PC-3 (cell line): ENCODE measurements at regions not wholly inside any gene's neighbourhood (a gene's known extent, or its start where the extent isn't known, plus 50 kb on each side); places are given as distances from the start of the nearest gene placed in this dataset.

Experiments used
- ATAC-seq: fragments of 200-7000 bp; cut with Tn5 transposase; 2 replicates; pipeline ENCODE4 v1.9.1; 2020; ENCODE audit warnings: mild to moderate bottlenecking, moderate library complexity
- BruUV-seq: library from RNA; stranded (reverse); fragments of 400-500 nt; replicated peaks from 2 replicates; lab custom pipeline; 2021; lab: Mats Ljungman, UMichigan
- CTCF ChIA-PET: fragments of 300-600 bp; sonication (Branson Sonifier 250); formaldehyde crosslinking; loops from one replicate; lab custom pipeline; 2022; ENCODE audit warnings: antibody characterized with exemption; lab: Charles Lee
- POLR2A ChIA-PET: fragments of 300-600 bp; sonication (Branson Sonifier 250); formaldehyde crosslinking; loops from one replicate; lab custom pipeline; 2022; ENCODE audit warnings: antibody characterized with exemption; ENCODE audit not compliant: unreplicated experiment; lab: Charles Lee
- DNase-seq: peaks from one replicate; pipeline ENCODE4 v3.0.0-alpha.2; 2015
- H2AFZ ChIP-seq: fragments of 300-600 bp; sonication (generic); 2 replicates; pipeline ENCODE4 v1.6.0; 2016; ENCODE audit warnings: antibody characterized with exemption, low read length
- H3F3A ChIP-seq: fragments of 300-600 bp; sonication (generic); one replicate; pipeline ENCODE4 v1.6.0; 2017; ENCODE audit warnings: antibody characterized with exemption, low read length, control low read depth, mild to moderate bottlenecking; ENCODE audit not compliant: unreplicated experiment
- H3K27ac ChIP-seq: fragments of 300-600 bp; sonication (generic); 2 replicates; pipeline ENCODE4 v1.5.1; 2016; ENCODE audit warnings: mild to moderate bottlenecking, low read length
- H3K27me3 ChIP-seq: fragments of 300-600 bp; sonication (generic); 2 replicates; pipeline ENCODE4 v1.6.1; 2016; ENCODE audit warnings: low read length, mixed read lengths
- H3K36me3 ChIP-seq: fragments of 300-600 bp; sonication (generic); 2 replicates; pipeline ENCODE4 v1.6.1; 2016; ENCODE audit warnings: low read depth, mixed run types, low read length, mixed read lengths
- H3K4me1 ChIP-seq: fragments of 300-600 bp; sonication (generic); 2 replicates; pipeline ENCODE4 v1.5.1; 2016; ENCODE audit warnings: low read length; ENCODE audit not compliant: insufficient read depth
- H3K4me2 ChIP-seq: fragments of 300-600 bp; sonication (generic); 2 replicates; pipeline ENCODE4 v1.6.0; 2016; ENCODE audit warnings: low read length
- H3K4me3 ChIP-seq: fragments of 300-600 bp; sonication (generic); 2 replicates; pipeline ENCODE4 v1.5.1; 2016; ENCODE audit warnings: mild to moderate bottlenecking, low read length, mixed read lengths
- H3K79me2 ChIP-seq: fragments of 300-600 bp; sonication (generic); 2 replicates; pipeline ENCODE4 v1.6.1; 2017; ENCODE audit warnings: low read length, mixed read lengths
- H3K9ac ChIP-seq: fragments of 300-600 bp; sonication (generic); 2 replicates; pipeline ENCODE4 v1.6.0; 2016; ENCODE audit warnings: mild to moderate bottlenecking, low read length
- H3K9me2 ChIP-seq: fragments of 300-600 bp; sonication (generic); replicated peaks from 2 replicates; pipeline ENCODE4 v1.6.1; 2016; ENCODE audit warnings: mixed run types, low read length, mixed read lengths
- H3K9me3 ChIP-seq: fragments of 300-600 bp; sonication (generic); 2 replicates; pipeline ENCODE4 v1.6.1; 2016; ENCODE audit warnings: low read length, mixed read lengths
- H4K20me1 ChIP-seq: fragments of 300-600 bp; sonication (generic); 2 replicates; pipeline ENCODE4 v1.6.1; 2016; ENCODE audit warnings: low read length, mixed read lengths
- CTCF ChIP-seq: fragments of 300-600 bp; sonication (generic); conservative IDR thresholded peaks from 2 replicates; pipeline ENCODE4 v1.5.1; 2017; ENCODE audit warnings: antibody characterized with exemption, low read depth, mild to moderate bottlenecking, low read length
- EZH2 ChIP-seq: fragments of 300-600 bp; sonication (generic); IDR thresholded peaks from one replicate; pipeline ENCODE4 v1.6.1; 2017; ENCODE audit warnings: antibody characterized with exemption, mild to moderate bottlenecking, low read length; ENCODE audit not compliant: unreplicated experiment
- EZH2phosphoT487 ChIP-seq: fragments of 300-600 bp; sonication (generic); IDR thresholded peaks from 2 replicates; pipeline ENCODE4 v1.6.1; 2018; ENCODE audit warnings: mild to moderate bottlenecking, antibody characterized with exemption, low read length, borderline replicate concordance
- intact Hi-C: fragments of 100-400 bp; cut with micrococcal nuclease; formaldehyde crosslinking; loops from 2 replicates; pipeline ENCODE4 v1.9.0; 2023

GRCh38 chr1:214136324-214136919 is 144.5 kb upstream of the SMYD2 start:
- Histone ChIP-seq H3F3A (no peaks in the 10 kb centered on the region), H3K9me2 (no peaks in the 10 kb centered on the region), H3K27me3 (peaks cover 86% of the 10 kb centered on the region), H3K9me3 (no peaks in the 10 kb centered on the region), H3K36me3 (no peaks in the 10 kb centered on the region), H3K4me3 (no peak overlapping the region), H4K20me1 (no peaks in the 10 kb centered on the region), H3K79me2 (no peaks in the 10 kb centered on the region), H3K4me2 (no peak overlapping the region), H3K9ac (no peak overlapping the region), H3K27ac (no peak overlapping the region), H2AFZ (no peak overlapping the region), H3K4me1 (no peaks in the 10 kb centered on the region)
- CTCF ChIA-PET, result no interaction called here
- intact Hi-C loops, result no loop called here
- DNase-seq (no peak), ATAC-seq (no peak)
- TF ChIP-seq EZH2phosphoT487 (no peak), CTCF (no peak), EZH2 (no peak)
- no TSS peak for BruUV-seq
- POLR2A ChIA-PET, result no interaction called here

- ChIA-PET CTCF (no interaction called here), POLR2A (no interaction called here)
- peaks cover 80% of the 10 kb centered on the region for H3K27me3 ChIP-seq
- H3K4me1 ChIP-seq, result no peaks in the 10 kb centered on the region
- H3K4me2 ChIP-seq, result no peak overlapping the region
- TF ChIP-seq CTCF, result no peak
- BruUV-seq, result no TSS peak
- no peaks in the 10 kb centered on the region for H3K9me2 ChIP-seq
- no peaks in the 10 kb centered on the region for H3K36me3 ChIP-seq
- no peaks in the 10 kb centered on the region for H4K20me1 ChIP-seq
- H3F3A ChIP-seq, result no peaks in the 10 kb centered on the region
- no peak overlapping the region for H3K27ac ChIP-seq
- DNase-seq (no peak), ATAC-seq (no peak)
- H3K9ac ChIP-seq, result no peak overlapping the region
- intact Hi-C loops, result no loop called here
- H3K9me3 ChIP-seq, result no peaks in the 10 kb centered on the region
- no peak overlapping the region for H2AFZ ChIP-seq
- H3K4me3 ChIP-seq, result no peak overlapping the region
- no peaks in the 10 kb centered on the region for H3K79me2 ChIP-seq
Observed at GRCh38 chr1:214141486-214141885, 139.5 kb upstream of the SMYD2 start.

GRCh38 chr1:214143006-214143992 is 137.7 kb upstream of the SMYD2 start:
- no peak for ATAC-seq
- CTCF ChIA-PET, result no interaction called here

More at GRCh38 chr1:214143006-214143992, 137.7 kb upstream of the SMYD2 start:
- no peaks in the 10 kb centered on the region for H3F3A ChIP-seq
- H3K9me2 ChIP-seq, result no peaks in the 10 kb centered on the region
- no peaks in the 10 kb centered on the region for H3K36me3 ChIP-seq
- no peak overlapping the region for H3K4me2 ChIP-seq
- DNase-seq, result no peak
- no TSS peak for BruUV-seq
- H3K27ac ChIP-seq, result no peak overlapping the region
- intact Hi-C loops, result no loop called here
- no peaks in the 10 kb centered on the region for H3K79me2 ChIP-seq
- no peak overlapping the region for H3K4me3 ChIP-seq
- TF ChIP-seq CTCF, result no peak
- TF ChIP-seq EZH2, result no peak
- no peak for TF ChIP-seq EZH2phosphoT487
- H4K20me1 ChIP-seq, result no peaks in the 10 kb centered on the region
- no peaks in the 10 kb centered on the region for H3K4me1 ChIP-seq
- no peak overlapping the region for H3K9ac ChIP-seq
- POLR2A ChIA-PET, result no interaction called here
- H3K27me3 ChIP-seq, result peaks cover 73% of the 10 kb centered on the region
- no peak overlapping the region for H2AFZ ChIP-seq
- no peaks in the 10 kb centered on the region for H3K9me3 ChIP-seq
